ENCODE measurements at regions not wholly inside any gene's neighbourhood (a gene's known extent, or its start where the extent isn't known, plus 50 kb on each side); places are given as distances from the start of the nearest gene placed in this dataset.

DNA sequence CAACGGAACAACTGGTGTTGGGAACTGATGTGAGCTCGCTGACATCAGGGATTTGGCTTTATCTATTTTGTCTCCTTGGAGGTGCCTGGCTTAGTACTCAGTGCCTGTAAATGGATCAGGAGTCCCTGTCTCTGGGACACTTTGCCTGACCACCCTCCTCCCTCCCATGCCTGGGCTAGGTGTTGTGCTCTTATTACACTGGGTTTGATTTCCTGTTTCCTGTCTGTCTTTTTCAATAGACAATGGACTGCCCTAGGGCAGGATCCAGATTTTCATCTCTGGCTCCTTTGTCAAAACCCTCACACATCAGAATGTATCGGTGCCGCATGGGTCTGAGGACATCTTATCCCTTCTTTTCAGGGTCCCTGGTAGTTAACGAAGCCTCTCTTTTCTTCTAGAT, 223.6 kb upstream of the ASIC2 start:
- DNase-seq: no peak

DNA sequence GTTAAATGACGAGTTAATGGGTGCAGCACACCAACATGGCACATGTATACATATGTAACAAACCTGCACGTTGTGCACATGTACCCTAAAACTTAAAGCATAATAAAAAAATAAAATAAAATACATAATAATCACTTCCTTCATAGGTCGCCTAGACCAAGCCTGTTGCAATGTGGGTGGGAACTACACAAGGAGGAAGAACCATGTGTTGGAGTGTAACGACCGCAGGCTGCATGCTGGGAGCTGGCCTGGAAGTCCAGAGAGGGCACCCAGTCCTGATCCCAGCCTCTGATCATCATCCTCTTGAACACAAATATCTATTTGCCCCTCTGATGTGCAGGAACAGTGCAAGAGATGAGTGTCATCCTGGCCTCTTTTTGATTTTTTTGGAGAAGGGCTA, 224.7 kb upstream of the ASIC2 start:
- no peak for DNase-seq

DNA sequence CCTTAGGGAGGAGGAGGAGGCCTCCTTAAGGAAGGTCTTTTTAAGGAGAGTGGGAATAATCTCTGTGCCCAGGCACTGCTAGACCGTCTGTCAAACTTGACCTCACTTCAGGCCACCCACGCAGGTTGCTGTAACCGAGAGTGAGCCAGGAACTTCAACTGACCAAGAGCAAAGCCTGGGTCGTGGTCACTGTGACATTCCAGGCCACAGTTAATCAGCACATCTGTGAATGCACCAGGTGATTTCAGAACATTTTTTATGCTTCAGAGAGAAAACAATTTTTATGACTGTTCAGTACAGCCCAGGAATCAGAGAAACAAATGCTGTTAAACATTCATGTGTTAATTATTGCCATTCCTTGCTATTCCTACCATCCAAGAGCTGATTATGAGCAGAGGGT, 226.6 kb upstream of the ASIC2 start:
- DNase-seq: no peak

DNA sequence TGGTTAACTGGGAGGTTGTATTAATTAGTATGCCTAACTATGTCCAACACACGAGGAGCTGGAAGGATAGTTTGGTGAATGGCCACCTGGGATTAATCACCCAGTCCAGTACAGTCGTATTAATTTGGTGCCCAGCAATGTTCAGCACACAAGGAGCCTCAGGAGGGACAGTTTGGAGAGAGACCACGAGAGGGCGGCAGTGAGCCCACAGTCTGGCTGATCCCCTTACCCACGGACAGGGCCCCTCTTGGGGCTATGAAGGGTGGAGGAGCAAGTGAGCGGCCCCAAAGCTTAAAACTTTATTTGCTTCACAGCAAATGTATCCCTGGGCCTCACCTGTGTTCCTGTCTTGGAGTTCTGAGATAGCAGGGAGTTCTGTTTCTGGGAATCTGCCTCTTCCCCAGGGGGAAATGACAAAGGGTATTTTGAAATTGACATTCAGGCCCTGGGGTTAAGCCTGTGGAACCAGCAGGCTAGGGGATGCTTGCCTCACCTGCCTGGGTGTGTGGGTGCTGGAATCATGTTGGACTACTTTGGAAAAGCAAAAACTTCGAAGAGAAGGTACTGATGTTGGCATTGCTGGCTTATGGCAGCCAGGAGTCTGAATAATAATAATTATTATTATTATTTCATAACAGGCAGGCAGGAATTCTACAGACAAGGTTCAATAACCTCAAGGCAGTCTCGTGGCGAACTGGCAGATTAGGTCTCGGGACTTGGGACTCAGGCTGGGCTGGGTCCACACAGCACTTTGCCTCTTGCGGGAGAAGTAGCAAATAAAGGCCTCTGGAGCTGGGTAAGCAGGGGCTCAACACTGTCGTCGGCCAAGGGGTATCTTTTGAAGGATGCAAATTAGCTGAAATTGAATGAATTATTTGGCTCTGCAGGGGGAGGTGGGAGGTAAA, 227.6 kb upstream of the ASIC2 start:
- DNase-seq: peak in 3 of 6 experiments; percentile 2 to 16 (median 13)

DNA sequence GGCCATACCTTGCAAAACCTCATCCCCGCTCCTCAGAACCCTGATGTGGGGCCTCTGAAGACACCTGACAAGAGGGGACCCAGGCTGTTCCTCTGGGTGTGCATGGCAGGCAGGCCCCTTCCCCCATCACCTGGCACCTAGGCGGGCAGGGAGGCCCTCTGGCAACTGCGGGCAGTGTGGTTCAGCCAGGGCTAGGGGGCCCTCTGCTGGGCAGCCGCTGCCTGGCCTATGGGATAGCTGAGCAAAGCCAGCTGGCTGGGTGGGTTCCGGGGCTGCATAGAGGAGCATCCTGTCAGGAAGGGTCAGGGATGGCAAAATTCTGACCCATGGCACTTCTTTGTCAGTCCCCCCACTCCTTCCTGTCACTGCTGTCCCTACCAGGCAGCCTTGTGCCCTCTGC, 228.7 kb upstream of the ASIC2 start:
- no peak for DNase-seq

DNA sequence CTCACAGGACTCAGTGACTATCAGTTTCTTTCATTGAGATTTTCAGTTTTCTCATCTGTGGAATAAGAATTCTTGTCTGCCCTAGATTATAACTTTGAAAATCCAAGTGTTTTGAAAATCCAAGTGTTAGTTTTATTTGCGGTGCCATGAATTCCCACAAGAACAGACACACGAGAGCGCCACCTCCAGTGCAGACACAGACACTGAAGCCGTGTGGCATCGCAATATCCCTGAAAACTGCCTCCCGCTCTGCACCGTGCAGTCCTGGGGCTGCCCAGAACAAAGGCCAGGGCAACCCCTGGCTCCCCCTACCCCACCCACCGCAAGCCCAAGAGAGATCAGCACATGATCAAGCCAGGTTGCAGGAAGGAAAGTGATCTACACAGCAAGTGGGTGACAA, 229.5 kb upstream of the ASIC2 start:
- no peak for DNase-seq

DNA sequence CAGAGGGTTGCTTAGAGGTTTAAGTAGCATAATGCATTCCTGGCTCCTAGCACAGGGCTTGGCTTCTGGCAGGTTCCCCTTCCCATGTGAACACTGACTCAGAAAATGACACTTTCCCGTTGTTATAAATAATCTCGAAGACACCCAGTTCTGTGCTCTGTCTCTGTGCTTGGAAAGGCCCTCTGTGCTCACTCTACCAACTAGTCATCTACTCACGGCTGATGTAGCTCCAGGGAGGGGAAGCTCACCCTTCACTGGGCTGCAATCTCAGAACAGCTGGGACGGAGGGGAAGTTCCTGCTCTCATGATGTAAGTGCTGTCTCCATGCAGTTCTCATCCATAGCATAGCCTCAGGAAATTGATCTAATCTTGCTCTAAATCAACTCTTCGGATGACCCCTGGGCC, 230.5 kb upstream of the ASIC2 start:
- no peak for DNase-seq

DNA sequence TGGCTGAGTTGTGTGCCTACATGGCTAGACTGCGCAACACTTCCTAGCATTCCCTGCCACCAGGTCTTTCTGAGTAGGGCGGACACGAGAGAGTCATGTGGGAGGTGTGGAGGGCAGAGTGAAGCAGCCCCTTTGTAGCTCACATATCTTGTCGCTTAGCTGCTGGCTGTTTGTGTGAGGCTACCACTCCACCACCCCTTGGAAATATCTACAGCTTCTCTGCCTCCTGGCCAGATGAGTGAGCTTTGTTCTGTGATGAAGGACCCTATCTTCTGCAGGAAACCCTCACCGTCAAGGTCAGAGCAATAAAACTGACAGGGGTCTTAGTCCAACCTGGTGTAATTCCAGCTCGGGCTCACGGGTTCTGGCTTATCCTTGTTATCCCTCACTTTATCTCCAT, 232.1 kb upstream of the ASIC2 start:
- no peak for DNase-seq

DNA sequence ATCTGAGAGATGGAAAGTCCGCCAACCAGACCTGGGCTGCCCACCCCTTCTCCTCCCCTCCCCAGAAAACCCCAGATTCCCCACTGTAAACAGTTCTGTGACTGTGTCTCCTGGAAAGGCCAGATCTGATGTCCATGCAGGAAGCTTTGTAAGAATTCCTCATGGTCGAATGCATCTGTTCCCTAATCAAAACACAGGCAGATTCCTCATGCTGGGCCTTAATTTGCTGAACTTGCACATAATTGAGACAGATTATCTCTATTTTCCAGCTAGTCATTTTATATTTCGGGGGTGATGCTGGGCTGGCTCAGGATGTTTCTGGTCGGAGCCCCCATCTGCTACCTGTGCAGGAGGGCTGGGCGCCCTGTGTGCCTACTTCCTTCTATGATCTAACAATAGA, 233.6 kb upstream of the ASIC2 start:
- DNase-seq: no peak

DNA sequence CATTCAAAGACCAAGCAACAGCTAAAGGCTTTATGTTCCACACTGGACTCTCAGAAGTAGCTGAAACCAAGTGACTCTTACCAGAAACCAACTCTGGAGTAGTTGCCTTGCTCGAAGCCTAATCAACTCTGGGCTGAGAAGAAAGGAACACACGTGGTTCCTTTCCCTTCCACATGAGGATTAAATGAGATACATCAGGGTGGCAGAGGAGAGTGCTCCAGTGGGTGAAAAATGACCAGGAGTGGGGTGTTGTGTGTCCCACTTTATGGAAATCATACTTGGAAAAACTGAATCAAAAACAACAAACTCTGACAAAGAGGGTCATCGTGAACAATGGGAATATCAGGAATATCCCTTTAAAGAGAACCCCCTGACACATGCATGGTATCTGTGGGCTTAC, 234.2 kb upstream of the ASIC2 start:
- no peak for DNase-seq

DNA sequence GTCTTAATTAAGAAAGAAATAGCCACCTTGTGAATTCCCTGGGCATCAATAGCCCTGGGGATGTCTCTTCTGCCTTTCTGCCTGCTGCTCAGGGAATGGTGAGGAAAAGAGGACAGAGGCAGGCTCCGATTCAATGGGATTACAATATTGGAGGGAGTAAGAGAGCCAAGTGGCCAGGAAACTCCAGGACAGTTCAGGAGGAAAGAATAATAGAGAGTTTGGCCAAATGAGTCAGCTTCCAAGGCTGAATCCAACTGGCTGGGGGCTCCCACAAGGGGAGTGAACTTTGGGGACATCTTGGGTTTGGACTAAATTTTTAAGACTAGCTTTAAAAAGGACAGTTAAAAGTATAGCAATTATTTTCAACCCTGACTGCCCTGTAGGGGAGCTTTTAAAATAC, 235.8 kb upstream of the ASIC2 start:
- no peak for DNase-seq

DNA sequence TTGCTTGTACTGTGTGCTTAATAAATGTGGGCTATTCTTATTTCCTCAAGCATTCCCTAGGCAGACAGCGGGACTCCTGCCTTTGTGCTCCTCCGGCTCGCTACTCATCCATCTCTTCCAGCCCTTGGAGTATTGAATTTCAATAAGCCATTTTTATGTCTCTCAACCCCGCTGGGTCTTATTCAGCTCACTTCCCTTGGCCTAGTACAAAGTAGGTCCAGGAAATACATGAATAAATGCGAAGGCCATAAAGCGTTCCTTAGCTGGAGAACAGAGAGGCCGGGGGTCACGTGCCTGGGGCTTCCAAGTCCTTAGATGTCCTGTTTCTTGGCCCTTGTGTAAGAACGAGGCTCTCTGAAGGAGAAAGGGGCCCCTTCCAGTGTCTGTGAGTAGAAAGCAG, 236.7 kb upstream of the ASIC2 start:
- no peak for DNase-seq

DNA sequence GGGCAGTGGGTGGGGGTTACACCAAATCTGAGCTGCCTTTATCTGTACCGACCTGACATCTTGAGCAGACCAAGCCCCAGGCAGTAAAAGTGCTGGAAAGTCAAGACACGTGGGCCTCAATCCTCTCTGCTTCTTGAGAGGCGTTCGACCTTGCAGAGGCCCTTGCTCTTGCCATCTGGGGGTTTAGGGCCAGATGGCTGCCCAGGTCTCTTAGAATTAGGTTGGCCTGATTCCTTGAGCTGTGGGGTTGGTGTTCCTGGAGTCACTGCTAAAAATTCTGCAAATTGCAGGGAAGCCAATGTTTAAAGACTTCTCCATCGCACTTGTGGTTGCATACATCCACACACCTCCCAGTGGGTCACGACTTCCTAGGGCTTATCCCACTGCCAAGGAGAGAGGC, 238.2 kb upstream of the ASIC2 start:
- no peak for DNase-seq

DNA sequence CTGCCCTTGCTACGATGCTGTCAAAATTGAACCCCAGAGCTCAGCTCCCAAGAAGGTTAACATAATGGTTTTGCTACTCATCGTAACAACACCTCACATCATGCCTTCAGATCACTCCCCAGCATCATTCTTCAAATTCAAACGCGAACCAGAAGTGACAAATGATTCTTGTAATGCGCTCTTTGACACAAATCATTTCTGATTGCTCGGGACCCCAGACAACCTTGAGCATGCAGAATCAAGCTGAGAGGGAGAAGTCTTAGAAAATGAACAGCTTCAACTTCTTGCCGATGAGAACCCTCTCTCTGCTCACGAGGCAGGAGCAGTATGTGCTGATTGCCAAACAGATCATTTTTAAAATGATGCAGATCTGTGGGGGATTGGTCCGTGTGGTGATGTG, 241.0 kb upstream of the ASIC2 start:
- no peak for DNase-seq

DNA sequence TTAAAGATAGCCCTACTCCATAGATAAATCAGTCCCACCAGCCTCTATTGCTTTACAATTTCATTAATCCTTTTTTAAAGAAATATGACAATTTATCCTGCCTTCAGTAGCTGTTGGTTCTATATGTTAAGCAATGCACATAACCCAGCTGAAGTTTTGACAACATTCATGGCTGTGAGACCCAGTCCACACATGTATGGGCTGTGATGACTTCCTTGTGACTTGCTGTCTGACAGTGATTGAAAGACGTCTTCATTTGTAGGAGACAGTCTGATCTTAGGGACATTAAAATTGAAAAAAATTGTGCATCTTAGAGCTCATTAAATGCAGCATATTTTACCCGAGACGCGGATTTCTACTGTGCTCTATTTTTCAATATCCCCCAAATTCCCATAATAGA, 252.0 kb upstream of the ASIC2 start:
- no peak for DNase-seq

DNA sequence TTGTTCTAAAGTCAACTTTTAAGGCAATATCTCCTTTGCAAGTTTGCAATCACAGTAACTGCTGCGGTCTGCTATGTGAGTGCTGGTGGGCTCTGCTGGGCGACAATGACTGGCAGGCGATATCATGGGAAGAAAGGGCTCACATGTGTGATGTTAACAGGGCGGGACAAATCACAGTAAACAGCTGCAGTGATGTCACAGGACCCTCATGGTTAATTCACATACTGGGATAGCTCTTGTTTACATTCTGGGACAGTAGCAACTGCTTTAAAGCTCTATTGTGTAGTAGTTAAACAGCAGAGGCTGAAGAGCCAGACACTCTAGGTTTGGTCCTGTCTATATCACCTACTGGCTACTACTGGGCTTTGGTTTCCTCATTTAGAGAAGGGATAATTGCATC, 257.2 kb upstream of the ASIC2 start:
- DNase-seq: no peak

DNA sequence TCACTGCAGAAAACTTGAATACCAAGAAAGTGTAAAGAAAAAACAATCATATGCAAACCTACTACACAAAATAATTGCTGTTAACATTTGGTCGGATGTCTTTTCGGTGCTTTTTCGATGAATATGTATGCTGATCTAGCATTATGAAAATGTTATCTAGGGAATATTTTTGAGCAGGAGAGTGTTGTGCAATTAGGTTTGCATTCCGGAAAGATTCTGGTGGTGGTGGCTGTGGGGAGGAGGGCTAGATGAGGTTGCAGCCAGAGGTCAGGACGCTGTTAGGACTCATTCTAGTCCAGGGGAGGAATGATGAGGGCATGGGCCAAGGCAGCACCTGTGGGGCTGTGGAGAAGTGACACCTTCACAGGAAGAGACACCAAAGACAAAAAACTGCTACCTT, 258.0 kb upstream of the ASIC2 start:
- DNase-seq: no peak

DNA sequence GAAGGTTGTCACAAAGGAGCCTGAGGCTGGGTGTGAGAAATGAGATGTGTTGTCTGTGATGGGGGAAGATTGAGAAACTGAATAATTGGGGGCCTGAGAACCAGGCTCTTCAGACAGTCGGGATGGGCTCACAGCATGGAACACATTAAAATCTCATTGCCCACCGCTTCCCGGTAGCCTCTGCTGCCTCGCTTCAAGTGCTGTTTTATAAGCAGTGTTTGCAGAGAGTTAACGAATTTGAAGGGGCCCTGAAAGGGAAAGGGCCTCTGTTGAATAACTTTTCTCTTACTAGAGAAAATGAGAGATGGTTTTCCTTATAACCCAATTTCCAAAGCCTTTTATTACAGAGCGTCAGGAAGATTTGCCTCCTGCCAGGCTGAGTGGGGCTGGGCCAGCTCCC, 258.8 kb upstream of the ASIC2 start:
- DNase-seq: no peak

DNA sequence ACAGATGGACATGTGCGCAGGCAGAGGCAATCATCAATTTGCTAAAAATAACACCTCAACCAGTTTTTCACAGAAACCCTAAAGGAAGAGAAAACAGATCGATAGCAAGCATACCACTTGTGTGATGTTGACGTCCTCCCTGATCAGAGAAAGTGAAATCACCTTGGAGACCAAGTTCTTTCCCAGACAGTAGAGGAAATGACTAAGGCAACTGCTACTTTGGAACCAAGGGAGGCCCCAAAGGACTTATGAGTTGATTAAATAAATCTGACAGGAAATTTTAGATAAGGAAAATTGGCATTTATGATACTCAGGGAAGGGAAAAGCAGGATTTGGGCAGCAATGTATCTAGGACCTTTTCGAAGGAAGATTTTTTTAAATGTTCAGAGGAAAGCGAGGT, 267.1 kb upstream of the ASIC2 start:
- DNase-seq: no peak

DNA sequence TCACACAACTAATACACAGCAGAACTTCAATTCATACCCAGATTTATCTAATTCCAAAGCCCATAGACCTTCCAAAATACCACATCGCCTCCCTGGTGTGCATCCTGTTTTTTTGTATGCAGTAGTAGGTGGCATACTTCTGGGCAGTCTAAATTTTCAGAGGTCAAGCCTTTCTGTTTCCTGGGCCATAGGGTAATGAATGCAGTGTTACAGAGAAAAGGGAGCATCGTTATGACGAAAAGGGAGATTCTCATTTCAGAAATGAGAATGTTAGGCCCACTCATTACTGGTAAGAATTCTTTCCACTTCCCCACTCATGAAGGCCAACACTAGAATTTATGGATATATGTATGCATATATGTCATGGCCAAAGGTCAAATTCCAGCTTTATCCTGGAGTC, 267.8 kb upstream of the ASIC2 start:
- no peak for DNase-seq

DNA sequence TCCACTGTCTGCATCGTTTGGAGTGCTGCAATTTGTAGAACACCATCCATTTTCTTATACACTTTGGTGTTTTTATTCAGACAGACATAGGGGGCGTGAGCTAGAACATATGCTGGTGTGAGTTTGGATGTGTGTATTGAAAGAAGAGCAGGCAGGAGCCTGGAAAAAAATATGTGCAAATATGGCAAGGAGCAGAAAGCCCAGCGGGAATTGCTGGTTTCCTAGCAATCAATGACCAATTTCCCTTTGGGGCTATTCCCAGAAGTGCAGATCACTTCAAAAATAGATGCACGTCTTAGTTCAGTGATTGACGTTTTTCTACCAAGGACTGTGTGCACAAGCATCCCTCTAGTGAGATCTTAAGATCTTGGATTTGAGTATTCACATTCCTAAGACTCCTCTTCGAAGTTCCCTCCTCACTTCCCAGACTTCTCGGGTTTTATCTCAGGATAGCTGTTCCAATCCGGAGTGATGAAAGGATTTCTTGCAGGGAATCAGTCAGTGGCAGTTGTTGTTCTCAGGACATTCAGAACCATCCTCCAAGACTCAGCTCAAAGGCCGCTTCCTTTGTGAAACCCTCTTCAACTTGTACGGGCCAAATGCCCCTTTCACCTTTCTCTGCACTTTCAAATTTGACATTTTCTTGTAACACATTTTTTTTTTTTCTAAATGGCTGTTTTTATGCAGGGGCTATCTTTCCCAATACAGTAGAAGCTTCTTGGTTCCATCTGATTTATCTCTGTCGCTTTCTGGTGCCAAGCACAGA, 268.7 kb upstream of the ASIC2 start:
- DNase-seq: no peak

DNA sequence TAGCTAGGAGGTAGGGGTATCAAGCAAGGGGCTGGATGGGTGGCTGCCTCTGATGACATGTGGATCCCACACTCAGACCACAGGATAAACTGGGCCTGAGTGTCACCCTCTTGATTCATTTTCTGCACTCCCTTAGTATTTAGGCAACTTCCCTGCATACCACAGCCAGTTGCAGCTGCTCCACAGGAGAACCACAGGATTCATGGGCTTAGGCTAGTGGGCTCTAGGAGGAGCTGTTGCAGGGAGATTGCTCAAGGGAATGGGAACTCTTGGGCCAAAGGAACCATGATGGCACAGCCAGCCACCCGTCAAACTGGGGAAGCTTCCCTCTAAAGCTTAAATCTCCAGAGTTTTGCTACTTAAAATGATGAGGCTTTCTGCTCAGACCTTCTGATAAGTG, 269.7 kb upstream of the ASIC2 start:
- DNase-seq: no peak

DNA sequence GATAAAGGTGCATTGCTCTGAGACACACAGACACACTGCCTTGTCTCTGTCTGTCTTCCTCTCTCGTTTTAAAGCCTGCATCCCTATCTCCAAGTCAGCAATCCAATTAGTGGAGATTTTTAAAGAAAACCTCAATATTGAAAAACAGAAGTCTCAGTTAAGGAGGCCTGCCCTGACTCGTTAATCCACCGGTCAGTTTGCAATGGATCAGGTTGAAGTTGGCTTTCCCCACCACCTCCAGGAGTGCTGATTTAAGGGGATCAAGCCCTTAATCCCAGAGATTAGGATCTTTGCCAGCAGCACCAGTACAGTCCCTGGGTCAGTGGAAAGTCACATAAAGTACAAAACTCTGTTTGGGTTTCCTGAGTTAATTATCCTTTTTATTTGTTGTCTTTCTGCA, 271.1 kb upstream of the ASIC2 start:
- no peak for DNase-seq

DNA sequence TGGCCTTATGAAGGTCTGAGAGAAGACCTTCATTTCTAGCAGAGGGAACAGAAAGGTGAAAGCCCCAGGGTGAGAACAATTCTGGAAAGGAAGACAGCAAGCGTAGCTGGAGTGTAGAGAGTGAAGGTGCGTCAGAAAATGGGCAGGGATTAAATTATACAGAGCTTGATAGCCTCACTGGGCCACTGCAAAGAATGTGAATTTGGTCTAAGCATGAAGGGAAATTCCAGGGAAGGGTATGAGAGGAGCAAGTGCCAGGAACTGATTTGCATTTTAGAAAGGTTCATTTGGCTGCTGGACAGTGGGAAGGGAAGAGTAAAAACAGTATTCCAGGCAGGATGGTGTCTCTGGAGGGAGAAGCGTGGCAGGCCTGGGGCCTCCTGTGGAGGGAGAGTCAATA, 274.1 kb upstream of the ASIC2 start:
- no peak for DNase-seq

DNA sequence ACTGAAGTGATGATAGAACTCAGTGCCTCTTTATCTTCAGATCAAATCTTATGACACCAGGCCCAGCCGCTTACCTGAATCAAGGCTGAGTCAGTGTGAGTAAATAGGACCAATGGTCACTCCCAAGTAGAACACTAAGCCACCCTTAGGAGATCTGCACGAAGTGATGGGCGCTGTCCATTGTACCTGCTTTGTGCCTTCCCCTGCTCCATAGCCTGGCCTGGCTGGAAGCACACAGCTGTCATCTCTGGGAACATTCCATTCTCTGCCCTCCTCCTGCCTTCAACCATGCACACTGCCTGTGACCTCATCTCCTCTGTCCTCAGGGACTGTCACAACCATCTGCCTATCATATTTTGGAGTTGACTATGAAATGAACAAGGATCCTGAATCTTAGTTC, 279.5 kb upstream of the ASIC2 start:
- DNase-seq: no peak

Data from stimulated activated naive CD4-positive, alpha-beta T cell (primary cell).